ENCODE measurements at regions not wholly inside any gene's neighbourhood (a gene's known extent, or its start where the extent isn't known, plus 50 kb on each side); places are given as distances from the start of the nearest gene placed in this dataset.

GRCh38 chr7:111639934-111640333 lies 77.6 kb upstream of the IMMP2L start:
- no peak for DNase-seq (ENCODE audit: low read depth)
- no peak overlapping the region for H3K4me3 ChIP-seq (ENCODE audit: low read depth, low read length)
- TF ChIP-seq CTCF (IDR thresholded peaks at IDR 0.05; ENCODE audit: low read depth, low read length): no peak
- no peak for TF ChIP-seq POLR2A (IDR thresholded peaks at IDR 0.05; ENCODE audit: extremely low read depth, insufficient read length)
- no peak for TF ChIP-seq MYC (IDR thresholded peaks at IDR 0.05; ENCODE audit: low read depth, low read length)
- no peak for TF ChIP-seq MAX (IDR thresholded peaks at IDR 0.05; ENCODE audit: low read depth, low read length)

- DNase-seq (ENCODE audit: low read depth): no peak
- TF ChIP-seq MYC (IDR thresholded peaks at IDR 0.05; ENCODE audit: low read depth, low read length) (no peak), MAX (IDR thresholded peaks at IDR 0.05; ENCODE audit: low read depth, low read length) (no peak), POLR2A (IDR thresholded peaks at IDR 0.05; ENCODE audit: extremely low read depth, insufficient read length) (no peak), CTCF (IDR thresholded peaks at IDR 0.05; ENCODE audit: low read depth, low read length) (no peak)
- H3K4me3 ChIP-seq (ENCODE audit: low read depth, low read length): no peak overlapping the region
Observed at GRCh38 chr7:111638078-111638477, 75.8 kb upstream of the IMMP2L start.

GRCh38 chr7:111633878-111634277 lies 71.6 kb upstream of the IMMP2L start:
- H3K4me3 ChIP-seq (ENCODE audit: low read depth, low read length): no peak overlapping the region
- peak; percentile 11 for DNase-seq (ENCODE audit: low read depth)

GRCh38 chr7:111630862-111631261 lies 68.6 kb upstream of the IMMP2L start:
- H3K4me3 ChIP-seq (ENCODE audit: low read depth, low read length): no peak overlapping the region
- TF ChIP-seq POLR2A (IDR thresholded peaks at IDR 0.05; ENCODE audit: extremely low read depth, insufficient read length): no peak
- TF ChIP-seq MAX (IDR thresholded peaks at IDR 0.05; ENCODE audit: low read depth, low read length): no peak
- no peak for TF ChIP-seq MYC (IDR thresholded peaks at IDR 0.05; ENCODE audit: low read depth, low read length)
- no peak for TF ChIP-seq CTCF (IDR thresholded peaks at IDR 0.05; ENCODE audit: low read depth, low read length)
- DNase-seq (ENCODE audit: low read depth): no peak

More at GRCh38 chr7:111633878-111634277, 71.6 kb upstream of the IMMP2L start:
- TF ChIP-seq MYC (IDR thresholded peaks at IDR 0.05; ENCODE audit: low read depth, low read length) (no peak), POLR2A (IDR thresholded peaks at IDR 0.05; ENCODE audit: extremely low read depth, insufficient read length) (no peak), CTCF (IDR thresholded peaks at IDR 0.05; ENCODE audit: low read depth, low read length) (no peak), MAX (IDR thresholded peaks at IDR 0.05; ENCODE audit: low read depth, low read length) (no peak)

- TF ChIP-seq MYC (IDR thresholded peaks at IDR 0.05; ENCODE audit: low read depth, low read length) (no peak), CTCF (IDR thresholded peaks at IDR 0.05; ENCODE audit: low read depth, low read length) (no peak), POLR2A (IDR thresholded peaks at IDR 0.05; ENCODE audit: extremely low read depth, insufficient read length) (no peak), MAX (IDR thresholded peaks at IDR 0.05; ENCODE audit: low read depth, low read length) (no peak)
- no peak for DNase-seq (ENCODE audit: low read depth)
- H3K4me3 ChIP-seq (ENCODE audit: low read depth, low read length): no peak overlapping the region
Observed at GRCh38 chr7:111622084-111622483, 59.8 kb upstream of the IMMP2L start.

All from NB4 (cell line).